GM08714 (cell line): ENCODE measurements at regions not wholly inside any gene's neighbourhood (a gene's known extent, or its start where the extent isn't known, plus 50 kb on each side); places are given as distances from the start of the nearest gene placed in this dataset.

Source experiments
- H3K4me3 ChIP-seq: fragments of 200-500 bp; sonication (Bioruptor generic); 2 replicates; pipeline ENCODE4 v1.5.1; 2014; ENCODE audit warnings: mild to moderate bottlenecking, low read length, inconsistent platforms
- ZNF274 ChIP-seq: IDR thresholded peaks from 2 replicates; pipeline ENCODE4 v1.6.1; 2012; ENCODE audit warnings: mild to moderate bottlenecking, low read depth, low read length

DNA sequence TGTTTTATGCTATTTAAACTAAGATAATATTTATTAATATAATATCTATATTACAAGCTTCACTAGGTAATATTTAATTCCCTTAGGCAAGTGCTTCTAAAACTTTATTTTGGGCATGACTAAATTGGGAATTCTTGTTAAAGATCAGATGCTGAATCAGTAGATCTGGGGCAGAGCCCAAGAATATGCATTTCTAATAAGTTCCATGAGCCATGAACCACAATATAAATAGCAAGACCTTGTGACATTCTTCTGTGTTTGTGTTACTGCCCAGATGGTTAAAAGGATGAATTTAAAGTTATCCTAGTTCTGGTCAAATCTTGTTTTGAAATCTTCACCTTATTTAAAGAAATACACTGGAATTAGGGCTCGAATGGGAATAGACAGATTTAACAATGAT is 258.4 kb upstream of the CACNA2D1 start:
- no peak for TF ChIP-seq ZNF274
- H3K4me3 ChIP-seq: no peak overlapping the region

DNA sequence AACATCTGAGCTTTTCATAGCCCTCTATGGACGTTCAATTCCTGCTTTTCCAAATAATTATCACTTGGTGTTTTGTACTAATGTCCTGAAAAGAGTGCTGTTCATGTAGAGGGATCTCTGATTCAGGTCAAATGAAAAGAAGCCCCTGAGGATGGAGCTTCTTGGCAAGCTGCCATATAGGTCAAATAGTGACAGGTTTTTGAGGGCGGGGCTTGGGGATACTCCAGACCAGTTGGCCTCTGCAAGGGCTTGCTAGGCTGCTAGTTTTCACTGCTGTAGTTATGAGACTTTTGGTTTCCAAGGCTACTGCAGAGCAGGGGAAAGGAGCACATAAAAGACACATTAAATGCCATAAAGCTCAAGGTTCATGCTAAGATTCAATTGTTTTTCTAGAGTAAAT is 257.2 kb upstream of the CACNA2D1 start:
- no peak for TF ChIP-seq ZNF274
- no peak overlapping the region for H3K4me3 ChIP-seq

DNA sequence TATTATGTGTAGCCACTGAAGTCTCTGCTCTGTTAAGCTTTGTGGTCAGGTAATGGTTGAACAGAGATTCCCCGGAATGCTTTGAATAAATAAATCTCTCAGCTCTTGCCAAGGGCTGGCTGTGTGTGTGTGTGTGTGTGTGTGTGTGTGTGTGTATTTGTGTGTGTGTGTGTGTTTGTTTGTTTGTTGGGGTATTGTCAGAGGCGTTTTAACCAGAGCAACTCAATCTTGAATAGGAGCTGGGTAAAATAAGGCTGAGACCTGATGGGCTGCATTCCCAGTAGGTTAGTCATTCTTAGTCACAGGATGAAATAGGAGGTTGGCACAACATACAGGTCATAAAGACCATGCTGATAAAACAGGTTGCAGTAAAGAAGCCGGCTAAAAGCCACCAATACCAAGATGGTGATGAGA is 256.2 kb upstream of the CACNA2D1 start:
- TF ChIP-seq ZNF274: no peak
- H3K4me3 ChIP-seq: no peak overlapping the region

DNA sequence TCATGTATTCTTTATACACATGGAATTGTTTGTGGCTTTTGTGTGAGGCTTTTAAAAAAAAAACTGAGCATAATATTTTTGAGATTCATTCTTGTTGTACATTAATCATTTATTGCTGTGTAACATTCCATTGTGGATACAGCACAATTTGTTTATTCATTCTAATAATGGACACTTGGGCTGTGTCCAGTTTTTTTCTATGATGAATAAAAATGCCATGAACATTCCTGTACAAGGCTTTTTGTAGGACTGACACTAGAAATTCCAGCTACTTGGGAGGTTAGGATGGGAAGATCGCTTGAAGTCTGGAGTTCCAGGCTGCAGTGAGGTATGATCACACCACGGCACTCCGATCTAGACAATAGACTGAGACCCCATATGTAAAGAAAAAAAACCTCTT is 254.3 kb upstream of the CACNA2D1 start:
- TF ChIP-seq ZNF274: no peak
- no peak overlapping the region for H3K4me3 ChIP-seq

DNA sequence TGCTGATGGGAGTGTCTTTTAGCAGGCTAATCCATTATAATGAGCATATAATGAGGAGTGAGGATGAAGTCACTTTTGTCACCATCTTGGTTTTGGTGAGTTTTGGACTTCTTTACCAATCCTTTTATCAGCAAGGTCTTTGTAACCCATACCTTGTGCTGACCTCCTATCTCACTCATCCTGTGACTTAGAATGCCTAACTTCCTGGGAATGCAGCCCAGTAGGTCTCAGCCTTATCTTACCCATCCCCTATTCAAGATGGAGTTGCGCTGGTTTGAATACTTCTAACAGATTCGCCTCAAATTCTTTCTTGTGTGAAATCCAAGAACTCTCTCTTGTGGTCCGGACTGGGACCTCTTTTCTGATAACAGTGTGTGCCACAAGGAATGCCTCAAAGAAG is 253.1 kb upstream of the CACNA2D1 start:
- H3K4me3 ChIP-seq: no peak overlapping the region
- TF ChIP-seq ZNF274: no peak

DNA sequence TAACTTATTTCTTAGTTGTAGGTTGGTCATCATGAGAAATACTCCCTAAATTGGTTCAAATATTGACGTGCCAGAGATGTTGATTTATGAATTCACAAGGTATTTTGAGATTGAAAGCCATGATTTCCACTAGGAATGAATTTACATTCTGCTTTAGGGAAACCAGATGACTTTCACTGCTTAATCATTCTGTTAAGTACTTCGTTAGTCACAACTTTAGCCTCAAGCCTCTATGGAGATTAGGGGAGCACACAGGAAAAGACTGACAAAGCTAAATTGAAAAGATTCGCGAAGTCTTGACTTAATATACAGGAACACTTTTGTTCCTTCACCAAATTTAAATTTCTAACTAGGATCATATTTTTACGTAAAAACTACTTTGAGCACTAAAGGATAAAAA is 250.4 kb upstream of the CACNA2D1 start:
- no peak overlapping the region for H3K4me3 ChIP-seq
- TF ChIP-seq ZNF274: no peak

DNA sequence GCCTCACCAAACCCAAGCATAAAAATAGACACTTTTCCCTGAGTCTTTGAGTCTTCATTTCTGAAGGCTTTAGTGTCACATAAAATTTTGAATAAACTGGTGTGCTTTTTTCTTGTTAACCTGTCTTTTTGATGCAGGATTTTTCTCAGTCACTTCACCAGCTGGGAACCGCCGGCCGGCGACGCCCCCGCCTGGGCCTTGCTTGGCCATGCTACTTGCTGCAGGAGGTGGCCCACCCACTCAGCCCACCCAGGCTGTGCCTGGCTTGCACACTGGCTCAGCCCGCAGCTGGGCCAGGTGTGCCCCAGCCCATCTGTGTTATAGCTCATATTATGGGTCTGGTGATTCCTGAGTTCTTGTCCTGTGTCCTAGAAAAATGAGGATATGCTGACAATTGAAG is 247.4 kb upstream of the CACNA2D1 start:
- no peak for TF ChIP-seq ZNF274
- no peak overlapping the region for H3K4me3 ChIP-seq

DNA sequence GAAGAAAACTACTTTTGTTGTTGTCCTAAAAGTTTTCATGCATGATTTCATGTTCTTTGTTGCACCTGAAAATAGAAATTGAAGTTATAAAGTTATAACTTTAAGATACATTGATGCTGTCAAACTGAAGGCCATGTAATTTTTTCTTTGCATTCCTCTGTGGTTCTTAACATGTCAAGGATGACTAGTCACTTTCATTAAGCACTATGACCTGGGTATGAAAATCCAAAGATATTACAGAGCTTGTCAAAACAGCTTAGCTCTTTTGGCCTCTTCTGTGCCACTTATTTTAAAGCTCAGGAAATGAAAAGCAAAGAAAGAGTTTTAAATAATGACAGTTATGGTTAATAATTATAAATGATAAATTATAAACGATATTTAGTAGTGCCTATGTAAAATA is 241.6 kb upstream of the CACNA2D1 start:
- H3K4me3 ChIP-seq: no peak overlapping the region
- no peak for TF ChIP-seq ZNF274

DNA sequence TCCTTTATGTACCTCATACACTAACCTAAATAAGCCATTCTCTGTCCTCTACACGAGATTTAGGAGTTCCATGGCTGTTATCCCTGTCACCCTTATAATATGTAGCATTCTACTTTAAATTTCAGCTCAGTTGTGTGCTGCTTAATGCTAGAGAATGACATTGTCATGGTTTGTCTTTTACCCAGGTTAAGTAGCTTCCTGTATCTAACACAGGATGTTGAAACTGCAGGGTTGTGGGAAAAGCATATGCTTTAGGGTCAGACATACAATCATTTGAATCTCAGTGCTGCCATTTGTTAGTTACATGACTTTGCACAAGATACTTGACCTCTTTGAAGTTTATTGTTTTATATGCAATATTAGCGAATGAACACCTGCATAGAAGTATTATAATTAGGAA is 235.1 kb upstream of the CACNA2D1 start:
- H3K4me3 ChIP-seq: no peak overlapping the region
- TF ChIP-seq ZNF274: no peak

DNA sequence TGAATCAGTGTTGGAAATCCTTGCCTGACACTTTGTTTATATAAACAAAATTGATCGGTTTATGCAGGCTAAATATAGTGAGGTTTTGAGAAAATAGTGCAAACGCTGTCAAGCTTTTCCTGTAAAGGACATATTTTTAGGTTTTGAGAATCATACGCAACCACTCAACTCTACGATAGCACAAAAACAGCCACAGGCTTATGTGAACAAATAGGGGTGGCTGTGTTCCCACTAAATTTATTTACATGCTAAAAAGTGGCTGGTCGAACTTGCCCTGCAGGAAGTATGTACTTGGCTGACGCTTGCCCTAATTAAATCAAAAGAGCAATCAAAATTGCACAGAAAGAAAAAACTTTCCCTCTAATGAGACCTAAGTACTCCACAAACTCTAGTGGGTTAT is 234.7 kb upstream of the CACNA2D1 start:
- TF ChIP-seq ZNF274: no peak
- H3K4me3 ChIP-seq: no peak overlapping the region

DNA sequence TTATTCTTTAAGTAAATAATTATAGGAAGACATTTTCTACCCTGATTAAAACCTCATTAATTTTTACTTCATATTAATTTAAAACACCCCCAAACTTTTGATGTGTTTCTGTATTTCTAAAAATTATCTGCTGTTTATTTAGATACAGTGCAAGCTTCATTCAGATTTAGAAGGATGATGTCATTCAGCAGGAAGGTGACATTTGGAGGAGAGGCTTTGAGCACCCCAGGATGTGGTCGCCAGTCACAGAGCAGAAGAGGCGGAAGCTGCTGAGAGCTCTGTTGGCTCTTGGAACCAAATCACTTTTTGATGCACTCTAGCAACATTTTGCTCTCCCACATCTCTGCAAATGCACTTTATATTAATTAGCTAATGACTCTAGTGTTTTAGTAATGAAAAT is 233.9 kb upstream of the CACNA2D1 start:
- H3K4me3 ChIP-seq: no peak overlapping the region
- TF ChIP-seq ZNF274: no peak

DNA sequence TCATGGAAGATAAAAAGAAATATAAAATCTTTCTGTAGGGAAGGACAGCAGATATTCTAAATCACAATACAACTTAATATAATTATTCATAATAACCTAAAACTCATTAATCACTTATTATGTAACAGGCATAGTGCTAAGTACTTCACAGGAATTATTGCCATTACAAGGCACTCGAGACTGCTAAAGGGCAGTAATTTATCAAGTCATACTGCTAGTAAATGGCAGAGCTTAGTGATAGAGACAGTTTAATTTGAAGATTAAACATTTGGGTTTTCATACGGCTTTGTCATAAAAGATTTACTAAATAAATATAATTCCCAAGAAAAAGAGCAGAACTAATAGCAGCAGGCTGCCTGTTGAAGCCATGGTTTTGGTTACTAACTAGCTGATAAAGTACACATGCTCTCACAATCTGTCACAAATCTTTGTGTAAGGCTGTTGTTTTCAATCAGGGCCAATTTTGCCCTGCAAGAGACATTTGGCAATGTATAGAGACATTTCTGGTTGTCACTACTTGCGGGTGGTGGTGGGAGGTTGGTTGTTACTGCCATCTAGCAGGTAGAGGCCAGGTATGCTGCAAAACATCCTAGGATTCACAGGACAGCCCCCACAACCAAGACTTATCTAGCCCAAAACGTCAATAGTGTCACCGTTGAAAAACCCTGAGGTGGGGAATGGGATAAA is 233.3 kb upstream of the CACNA2D1 start:
- no peak overlapping the region for H3K4me3 ChIP-seq
- TF ChIP-seq ZNF274: no peak

DNA sequence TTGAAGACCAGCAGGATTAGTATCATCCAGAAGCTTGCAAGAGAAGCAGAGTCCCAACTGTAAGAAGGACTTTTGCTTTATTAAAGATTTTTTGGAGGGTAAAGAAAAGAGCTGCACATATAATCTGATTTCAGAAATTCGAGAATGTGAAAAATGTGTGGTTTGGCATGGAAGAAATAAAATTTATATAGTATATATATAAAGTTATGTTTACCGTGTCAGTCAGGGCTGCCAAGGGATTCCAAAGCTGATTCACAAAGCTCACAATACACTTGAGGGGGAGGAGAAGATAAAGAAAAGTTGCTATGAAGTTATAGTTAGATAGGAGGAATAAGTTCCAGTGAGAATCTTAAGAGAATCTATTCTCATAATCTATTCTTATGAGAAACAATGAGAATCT is 231.8 kb upstream of the CACNA2D1 start:
- no peak for TF ChIP-seq ZNF274
- no peak overlapping the region for H3K4me3 ChIP-seq

DNA sequence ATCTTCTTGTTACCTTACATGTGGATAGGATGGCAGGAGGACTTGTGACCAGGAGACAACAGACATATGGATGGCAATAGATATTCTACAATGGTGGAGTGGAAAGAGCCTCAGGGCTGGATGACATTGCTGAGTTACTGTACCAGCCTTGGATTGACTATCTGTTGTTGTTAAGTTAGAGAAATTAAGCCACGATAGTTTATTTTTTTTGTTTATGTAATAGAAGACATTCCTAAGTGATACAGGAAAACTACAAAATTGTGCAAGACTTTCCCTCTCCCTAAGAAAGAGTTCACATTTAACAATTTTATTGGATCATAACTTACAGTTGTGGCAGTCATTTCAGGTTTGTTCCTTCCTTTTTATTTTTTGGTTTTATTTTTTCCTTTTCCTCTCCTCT is 230.7 kb upstream of the CACNA2D1 start:
- no peak overlapping the region for H3K4me3 ChIP-seq
- TF ChIP-seq ZNF274: no peak

DNA sequence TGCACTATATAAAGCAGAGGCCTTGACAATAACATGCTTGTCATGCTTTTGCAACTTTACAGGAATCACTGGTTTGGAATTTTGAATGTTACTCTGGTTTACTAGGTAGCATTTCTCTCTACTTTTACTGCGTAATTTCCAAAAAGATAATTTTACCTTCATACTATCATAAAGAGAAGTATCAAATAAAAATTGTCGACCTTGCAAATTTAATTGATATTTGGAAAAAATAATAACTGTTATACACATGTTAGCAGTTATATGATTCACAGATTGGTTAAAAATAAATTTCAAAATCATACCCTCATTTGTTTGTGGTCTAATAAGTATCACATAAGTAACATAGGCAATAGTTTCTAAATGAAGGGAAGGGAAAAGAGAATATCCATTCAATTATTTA is 228.5 kb upstream of the CACNA2D1 start:
- TF ChIP-seq ZNF274: no peak
- no peak overlapping the region for H3K4me3 ChIP-seq

DNA sequence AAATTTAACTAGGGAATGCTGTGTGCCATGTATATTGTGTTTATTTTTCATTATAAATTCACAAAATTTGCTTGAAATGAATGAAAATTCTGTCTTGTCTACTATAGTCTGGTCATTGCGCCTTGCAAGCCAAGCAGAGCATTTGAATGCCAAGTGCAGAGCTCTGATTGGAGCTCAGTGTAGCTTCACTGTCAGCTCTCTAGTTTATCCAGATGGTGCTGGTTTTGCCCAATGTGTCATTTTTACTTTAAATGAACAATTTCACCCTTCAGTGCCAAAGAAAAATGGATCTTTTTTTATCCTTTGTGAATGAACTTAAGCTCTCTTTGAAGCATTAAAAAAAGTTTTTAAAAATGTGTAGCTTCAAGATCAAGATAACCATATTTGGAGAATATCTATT is 225.6 kb upstream of the CACNA2D1 start:
- TF ChIP-seq ZNF274: no peak
- no peak overlapping the region for H3K4me3 ChIP-seq
